LoVo (cell line): ENCODE measurements at regions not wholly inside any gene's neighbourhood (a gene's known extent, or its start where the extent isn't known, plus 50 kb on each side); places are given as distances from the start of the nearest gene placed in this dataset.
A peak's percentile ranks its signal among the peaks of the same experiment; 100 is the strongest.

Experiments used
- DNase-seq: peaks from one replicate; pipeline ENCODE4 v3.0.0-alpha.2; 2016; ENCODE audit warnings: low spot score

DNA sequence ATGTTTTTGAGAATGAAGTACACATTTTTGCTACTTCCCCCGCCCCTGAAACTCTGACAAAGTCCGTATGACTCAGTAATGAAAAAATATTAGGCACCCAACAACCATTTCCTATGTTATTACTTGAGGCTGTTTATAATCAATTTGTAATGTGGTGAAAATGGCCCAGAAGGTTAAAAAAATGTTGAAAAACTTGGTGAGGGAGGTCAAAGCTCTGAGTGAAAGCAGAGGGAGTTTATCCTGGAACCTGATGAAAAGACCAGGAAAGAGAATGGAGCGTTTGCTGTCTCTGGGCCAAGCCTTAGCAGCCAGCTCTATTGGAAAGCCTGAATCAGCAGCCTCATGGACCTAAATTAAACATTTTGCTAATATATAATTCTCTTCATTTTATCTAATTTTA lies 367.7 kb upstream of the NEGR1 start:
- DNase-seq, result no peak

DNA sequence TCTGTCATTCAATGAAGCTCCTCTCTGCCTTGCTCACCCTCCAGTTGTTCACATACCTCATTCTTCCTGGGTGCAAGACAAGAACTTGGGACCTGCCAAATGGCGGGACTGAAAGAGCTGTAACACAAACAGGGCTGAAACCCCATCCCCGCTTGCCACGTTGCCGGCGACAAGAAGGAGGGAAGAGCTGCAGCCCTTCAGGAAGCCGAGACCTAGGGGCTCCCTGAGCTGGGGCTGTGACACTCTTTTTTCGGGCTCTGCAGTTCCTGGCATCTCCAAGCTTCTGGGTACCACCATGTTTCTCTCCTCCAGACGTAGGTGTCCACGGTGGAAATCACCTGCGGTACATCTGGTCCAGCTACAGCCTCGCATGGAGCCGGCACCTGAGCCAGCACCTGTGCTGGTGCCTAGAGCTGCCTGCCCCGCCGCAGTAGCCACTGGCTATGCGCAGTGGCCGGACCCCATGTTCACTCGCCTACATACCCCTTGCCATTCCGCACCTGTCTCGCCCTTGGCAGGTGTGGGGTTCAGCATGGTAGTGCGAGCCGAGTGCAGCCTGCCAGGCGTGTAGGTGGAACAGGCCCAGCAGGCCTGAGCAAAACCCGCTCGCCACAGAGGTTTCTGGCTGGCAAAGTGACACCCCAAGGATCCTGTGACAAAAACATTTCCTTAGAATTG lies 367.0 kb upstream of the NEGR1 start:
- DNase-seq, result no peak

DNA sequence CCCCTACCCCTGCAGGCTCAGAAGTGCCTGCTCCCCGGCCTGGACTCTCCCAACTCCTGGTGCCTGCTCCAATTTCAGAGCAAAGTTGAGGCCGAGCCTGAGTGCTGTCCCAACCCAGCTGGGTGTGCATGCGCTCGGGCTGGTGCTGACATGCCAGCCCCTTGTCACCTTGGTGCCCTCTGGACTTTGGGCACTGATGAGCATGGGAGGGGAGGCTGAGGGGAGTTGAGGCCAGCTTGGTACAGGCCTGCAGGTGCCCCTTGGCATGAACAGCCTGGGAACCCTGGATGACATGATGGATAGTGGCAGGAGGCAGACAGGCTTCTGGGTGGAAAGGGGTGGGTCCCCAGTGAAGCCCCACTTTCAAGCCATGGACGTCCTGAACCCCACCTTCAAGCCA lies 366.1 kb upstream of the NEGR1 start:
- no peak for DNase-seq

DNA sequence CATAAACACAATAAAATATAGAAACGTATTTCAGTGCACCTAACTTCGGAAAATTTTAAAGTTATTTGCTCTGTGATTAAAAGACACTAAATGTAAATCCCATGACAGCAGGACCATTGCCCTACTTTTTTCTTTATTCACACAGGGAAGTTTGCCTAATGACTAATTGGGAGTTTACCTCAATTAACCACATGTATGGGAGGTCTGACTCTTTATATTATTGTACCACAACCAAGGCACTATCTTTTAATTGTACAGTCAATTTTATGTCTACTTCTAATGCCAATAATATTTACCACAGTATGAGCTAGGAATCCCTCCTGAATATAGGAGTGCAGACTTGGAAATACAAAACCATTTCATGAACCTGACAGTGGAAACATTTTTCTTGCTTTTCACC lies 360.8 kb upstream of the NEGR1 start:
- no peak for DNase-seq

DNA sequence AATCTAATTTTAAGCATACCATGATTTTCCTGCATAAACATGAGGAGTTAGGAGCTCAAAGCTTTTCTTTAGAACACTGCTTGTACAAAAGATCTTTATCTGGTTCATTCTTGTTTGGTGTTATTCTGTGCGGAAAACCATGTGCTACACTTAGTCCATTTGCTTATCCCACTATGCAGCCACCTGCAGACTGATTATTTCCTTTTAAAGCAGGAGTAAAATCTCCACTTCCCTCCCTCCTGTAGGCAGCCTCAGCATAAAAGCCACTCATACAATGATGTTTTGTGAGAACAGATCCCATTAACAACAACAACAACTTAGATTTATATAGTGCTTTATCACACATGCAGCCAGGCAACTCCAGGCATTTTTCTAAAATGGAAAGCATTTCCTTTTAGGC lies 355.3 kb upstream of the NEGR1 start:
- DNase-seq, result no peak

DNA sequence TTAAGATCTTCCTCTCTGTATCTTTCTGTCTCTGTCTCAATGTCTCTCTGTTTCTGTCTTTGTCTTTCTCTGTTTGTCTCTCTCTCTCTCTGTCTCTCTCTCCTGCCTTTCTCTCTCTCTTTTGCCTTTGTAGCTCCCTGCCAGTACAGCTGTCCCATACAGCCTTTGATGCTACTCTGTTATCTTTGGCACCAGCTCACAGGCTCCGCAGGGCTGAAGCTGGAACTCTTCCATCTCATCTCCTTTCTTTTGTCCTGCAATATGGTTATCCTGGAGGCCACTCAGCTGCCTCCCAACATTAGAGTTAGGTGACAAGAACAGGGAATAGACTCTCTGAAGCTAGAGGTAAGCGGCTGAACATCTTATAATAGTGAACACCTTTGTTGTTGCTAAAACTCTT lies 354.3 kb upstream of the NEGR1 start:
- no peak for DNase-seq

DNA sequence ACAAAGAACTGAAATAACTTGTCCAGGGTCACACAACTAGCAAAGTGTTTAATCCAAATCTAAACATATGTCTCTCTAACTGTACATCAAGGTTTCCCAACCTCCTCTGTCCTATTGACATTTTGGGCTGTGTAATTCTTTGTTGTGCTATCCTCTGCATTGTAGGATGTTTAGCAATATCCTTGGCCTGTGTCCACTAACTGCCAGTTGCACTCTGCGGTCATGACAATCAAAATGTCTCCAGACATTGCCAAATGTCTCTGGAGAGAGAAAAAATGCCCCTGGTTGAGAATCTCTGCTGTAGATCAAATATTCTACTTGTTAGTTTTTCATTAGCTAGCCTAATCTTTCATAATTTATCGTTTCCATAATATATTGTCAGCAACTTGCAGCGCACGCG lies 353.4 kb upstream of the NEGR1 start:
- DNase-seq, result no peak

DNA sequence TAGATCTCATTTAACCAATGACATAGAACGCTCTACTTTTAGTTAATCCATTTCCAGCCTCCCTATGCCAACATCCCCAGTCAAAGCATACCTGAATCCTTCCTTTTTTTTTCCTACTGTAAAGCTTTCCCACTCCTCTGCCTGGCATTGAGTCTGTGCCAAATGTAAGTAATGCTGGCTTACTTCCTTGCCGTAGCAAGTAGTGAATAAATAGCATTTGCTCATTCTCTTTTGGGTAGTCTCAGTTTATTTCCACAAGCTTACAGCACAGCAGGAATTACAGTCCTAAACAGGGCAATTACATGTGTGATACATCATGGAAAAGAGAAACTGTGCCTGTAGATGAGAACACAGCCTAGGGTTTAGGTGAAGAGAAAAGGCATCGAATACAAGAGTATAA lies 352.6 kb upstream of the NEGR1 start:
- DNase-seq, result no peak

DNA sequence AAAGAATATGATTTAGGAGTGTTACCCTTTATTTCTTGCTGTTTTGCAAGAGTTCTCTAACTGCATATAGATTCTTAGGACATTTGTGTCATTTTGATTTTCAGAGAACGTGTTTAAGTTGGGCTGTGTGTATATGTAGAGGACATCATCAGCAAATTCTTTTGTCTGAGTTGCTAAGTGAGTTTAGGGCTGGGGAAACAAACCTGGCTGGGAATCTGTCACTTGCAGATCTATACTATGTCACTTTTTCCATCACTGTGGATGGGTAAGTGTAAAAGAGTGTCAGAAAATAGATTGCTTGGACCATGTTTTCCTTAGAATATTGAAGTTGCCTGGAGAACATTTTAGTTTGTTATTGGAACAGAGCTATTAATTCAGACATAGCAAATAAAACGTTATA lies 349.1 kb upstream of the NEGR1 start:
- no peak for DNase-seq

DNA sequence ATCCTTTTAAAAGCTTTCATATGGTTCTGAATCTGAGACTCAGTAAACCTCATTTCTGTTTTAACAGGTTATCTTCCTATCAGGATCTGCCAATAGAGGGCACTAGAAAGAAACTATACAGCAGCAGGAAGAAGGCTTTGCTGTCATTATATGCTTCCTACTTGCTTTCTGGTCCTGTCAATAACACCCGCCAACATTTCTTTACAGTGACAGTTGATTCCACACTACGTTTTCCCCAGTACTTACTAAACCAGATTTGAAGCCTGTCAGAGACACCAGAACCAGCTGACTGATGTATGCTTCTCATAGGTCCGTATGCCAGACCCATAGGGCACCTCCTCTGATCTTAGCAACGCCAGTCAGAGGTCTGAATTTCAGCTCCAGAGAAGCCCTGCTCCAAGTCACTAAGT lies 341.0 kb upstream of the NEGR1 start:
- DNase-seq, result peak; percentile 24

DNA sequence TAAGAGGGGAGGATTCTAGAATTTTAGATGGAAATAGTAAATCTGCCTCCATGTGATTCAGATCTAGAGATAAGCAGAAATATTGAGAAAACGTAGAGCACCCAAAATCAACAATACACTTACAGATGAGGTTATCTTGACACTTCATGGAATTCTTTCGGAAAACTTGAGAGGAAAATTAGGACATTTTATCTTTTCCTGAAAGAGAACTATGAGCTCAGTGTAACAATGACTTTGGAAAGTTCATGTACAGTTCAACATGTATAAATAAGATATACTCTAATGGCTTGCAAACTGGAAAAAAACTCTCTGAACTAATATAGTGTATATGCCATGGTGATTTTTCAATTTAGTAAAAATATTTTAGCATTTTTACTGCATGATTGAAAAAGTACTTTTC lies 338.1 kb upstream of the NEGR1 start:
- DNase-seq, result no peak

DNA sequence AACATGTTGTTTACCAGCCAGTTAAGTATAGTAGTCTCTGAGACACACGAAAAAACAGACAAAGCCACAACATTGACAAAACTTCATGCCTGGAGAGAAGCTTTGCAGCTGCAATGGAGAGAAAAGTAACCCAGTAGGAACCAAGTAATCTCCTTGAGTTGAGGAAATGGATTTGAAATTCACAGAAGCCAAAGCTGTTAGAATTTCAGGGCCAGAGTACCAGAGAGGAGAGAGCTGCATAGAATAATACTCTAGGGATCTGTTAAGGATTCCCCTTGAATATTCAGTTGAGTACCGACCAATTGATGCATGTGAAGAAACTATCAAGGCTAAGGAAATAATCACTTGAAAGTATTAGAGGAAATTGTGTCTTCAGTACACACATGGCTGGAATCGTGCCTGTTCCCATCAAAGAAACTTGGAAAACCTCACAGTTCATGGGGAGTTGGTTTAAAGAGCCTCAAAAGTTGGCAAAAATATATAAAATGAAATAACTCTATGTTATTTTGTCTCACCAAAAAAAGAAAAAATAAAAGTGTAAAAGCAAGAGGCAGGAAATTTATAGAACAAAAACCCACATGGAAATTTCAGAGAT lies 324.0 kb upstream of the NEGR1 start:
- no peak for DNase-seq

DNA sequence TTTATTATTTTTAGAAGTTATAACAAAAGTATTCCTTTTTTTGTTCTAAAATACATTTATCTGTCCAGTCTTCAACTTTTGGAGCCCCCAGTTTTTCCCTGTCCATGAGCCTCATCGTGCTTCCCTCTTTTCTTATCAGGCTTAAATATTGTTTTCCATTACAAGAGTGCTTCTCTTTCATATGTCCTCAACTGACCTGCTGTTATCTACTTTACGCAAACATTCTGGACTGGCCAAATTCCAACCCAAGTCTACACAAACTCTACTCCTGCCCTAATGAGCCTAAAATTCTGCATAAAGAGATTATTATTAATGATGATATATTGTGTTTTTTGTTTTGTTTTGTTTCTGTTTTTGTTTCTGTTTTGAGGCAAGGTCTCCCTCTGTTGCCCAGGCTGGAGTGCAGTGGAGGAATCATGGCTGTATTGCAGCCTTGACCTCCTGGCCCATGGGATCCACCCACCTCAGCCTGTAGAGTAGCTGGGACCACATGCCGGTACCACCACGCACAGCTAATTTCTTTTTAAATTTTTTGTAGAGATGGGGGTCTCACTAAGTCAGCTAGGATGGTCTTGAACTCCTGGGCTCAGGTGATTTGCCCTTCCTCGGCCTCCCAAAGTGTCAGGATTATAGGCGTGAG lies 318.8 kb upstream of the NEGR1 start:
- DNase-seq, result no peak

DNA sequence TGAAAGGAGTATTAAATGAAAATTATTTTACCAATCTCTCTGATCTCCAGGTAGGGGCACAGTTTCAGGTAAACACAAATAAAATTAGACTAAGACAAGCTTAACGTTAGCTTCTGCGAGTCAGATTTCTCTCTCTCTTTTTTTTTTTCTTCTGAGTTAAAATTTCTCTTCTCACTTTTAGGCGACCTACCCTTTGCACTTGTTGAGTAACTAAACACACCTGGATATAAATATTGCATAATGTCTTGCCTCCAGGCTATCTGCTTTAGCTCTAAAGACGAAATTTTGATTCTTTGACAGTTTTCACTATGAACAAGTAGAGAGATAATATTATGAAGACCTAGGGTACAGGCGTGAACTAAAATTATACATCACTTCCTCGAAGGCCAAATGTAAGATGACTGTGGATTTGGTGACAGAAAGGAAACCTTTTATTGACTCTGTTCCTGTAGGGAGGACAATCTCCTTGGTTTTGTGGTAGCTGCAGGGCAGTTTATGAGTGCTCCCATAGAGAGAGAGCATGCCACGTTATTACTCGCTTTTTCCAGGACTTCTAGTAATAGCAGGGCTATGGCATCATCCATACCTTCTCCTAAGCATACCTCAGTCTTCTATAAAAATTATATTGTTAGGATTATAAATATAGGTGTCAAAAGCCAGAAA lies 303.8 kb upstream of the NEGR1 start:
- no peak for DNase-seq

DNA sequence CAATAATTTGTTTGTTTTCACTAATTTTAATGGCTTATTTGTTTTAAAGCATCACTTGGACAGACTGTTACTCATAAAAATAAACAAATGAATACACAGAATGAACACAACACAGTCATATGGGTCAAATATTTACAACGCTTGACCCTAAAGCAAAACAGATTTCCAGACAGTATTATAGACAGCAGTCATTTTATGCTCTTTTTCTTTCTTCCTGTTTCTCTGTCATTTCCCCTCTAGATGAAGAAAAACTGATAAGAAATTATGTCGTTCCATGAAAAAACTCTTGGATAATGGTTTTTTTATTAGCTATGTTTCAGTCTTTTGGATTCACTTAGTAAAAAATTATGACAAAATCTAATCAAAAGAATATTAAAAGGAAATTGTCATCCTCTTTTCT lies 297.3 kb upstream of the NEGR1 start:
- no peak for DNase-seq

DNA sequence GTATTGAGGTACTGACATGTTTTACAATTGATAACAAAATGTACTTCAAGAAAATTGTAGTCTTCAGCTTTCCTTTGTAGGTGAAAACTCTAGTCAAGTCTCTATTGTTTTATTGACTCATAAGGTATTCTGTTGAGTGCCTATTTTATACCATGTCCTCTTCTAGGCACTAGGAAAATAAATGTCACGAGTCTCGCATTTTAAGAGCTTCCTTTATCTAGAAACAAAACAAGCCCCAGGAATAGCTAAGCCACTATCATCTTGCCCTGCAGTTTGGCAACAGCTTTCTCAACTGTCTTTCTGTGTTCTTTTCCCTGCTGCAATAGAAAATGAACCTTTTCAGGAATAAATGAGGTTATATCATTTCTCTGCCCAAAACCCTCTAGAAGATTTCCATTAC lies 288.5 kb upstream of the NEGR1 start:
- no peak for DNase-seq

DNA sequence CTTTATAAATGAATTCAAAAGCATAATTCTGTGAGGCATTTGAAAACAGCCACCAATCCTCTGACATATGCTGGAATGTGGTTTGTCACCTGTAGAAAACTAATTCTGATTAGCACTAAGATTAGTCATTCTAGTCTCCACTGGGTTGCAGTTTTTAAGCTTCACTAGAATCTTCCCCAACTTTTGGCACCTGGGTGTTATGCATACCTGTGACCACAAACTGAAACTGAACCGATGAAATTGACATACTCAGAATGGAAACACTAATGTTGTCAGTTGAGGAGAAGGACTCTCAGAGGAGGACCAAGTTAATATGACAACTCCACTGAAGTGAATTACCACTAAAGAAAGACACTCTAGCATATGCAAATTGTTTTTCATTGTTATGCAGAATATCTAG lies 285.8 kb upstream of the NEGR1 start:
- no peak for DNase-seq

DNA sequence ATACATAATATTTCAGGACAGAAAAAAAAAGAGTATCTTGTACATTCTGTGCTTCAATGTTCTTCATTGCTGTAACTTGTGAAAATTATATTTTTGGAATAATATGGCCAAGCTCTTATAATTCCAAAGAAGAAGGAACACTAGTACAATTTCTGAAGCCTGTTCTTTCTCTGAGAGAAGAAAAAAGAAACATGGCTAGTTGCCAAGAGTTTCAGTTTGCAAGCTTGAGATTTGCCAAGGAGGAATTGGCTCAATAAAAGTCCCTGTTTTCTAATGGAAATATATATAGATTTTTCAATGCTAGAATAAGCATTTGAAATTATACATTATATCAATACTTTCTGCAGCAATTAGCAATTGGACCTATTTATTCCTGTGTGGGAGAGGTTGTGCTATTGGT lies 285.2 kb upstream of the NEGR1 start:
- no peak for DNase-seq

DNA sequence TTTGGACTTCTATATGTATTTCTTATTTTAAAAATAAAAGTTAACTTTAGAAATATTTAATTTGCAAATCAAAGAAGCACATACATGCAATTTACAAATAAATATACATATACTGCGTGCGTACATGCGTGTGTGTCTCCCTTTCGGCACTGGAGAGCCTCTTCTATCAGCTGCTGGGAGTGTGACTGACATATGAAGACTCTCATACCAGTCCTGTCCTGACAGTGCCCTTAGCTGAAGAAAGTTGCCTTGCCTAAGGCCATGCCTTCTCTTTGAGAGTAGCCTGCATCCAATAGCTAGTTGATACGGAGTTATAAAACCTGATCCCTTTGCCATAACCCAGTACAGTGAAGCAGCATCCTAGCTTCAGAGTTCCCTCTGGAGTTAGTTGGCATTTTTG lies 282.4 kb upstream of the NEGR1 start:
- no peak for DNase-seq

DNA sequence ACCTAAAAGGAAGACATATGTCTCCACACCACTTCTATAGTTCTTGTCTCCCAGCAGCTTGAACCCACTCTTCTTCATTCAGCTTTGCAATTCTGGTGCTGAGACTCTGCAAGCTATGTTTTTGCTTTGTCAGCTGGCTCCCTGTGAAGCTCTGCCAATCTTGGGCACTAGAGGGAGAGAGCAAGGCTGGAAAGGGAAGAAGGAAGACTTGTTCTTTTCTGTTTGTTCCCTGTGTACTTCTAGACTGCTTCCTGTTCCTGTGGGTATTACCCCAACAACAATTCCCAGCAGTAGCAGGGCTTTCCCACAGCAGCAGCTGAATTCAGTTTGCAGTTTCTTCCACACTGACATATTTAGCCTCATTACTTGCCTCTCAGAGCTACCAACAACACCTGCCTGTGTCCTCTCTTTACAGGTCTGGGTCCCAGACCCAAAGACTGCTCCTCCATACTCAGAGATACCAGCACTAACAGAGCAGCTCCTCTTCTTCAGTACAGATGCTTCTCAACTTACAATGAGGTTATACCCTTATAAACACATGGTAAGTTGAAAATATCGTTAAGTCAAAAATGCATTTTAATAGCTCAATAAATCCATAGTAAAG lies 275.2 kb upstream of the NEGR1 start:
- DNase-seq, result no peak

DNA sequence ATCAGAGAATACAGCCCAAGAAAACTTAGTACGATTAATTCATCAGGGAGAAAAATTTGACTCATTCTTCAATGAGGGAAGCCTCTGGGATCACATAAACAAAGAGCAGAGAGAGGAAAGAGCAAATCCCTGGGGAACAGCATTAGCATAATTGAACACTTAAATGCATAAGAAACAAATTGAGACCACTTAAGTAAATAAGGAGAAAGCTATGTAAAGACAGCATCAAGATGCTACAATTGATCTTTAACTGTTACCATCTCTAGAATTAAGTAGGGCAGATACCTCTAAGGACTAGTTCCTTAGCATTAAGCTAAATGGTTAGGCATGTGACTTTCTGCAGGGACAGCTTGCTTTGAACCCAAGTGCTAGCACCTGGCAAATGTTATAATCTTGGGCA lies 265.1 kb upstream of the NEGR1 start:
- no peak for DNase-seq

DNA sequence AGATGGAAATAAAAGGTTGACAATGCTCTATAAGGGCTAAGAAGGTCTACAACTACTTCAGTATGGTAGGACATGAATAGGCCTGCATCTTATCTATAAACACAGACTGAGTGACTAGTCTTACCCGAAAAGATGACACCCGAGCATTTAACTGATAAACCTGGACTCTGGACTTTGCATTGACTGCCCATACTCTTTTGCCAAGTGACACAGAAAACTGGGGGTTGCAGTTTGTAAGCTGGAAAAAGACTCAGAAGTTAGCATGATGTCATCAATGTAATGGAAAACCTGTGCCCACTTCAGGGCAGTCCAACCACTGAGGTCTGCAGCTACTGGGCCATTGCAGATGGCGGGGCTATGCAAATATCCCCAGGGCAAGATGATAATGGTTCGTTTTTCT lies 258.3 kb upstream of the NEGR1 start:
- no peak for DNase-seq

DNA sequence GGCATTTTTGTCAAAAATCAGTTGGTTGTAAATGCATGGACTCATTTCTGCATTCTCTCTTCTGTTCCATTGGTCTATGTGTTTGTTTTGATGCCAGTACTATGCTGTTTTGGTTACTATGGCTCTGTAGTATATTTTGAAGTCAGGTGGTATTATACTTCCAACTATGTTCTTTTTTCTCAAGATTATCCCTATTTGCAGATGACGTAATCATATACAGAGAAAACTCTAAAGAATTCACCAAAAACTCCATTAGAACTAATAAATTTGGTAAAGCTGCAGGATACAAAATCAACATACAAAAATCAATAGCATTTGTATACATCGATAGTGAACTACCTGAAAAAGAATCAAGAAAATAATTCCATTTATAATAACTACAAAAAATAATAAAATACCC lies 253.1 kb upstream of the NEGR1 start:
- DNase-seq, result no peak
